NCI-H1092 treated with DMSO at 0.1 percent for 48 hours (cell line): ENCODE measurements at regions not wholly inside any gene's neighbourhood (a gene's known extent, or its start where the extent isn't known, plus 50 kb on each side); places are given as distances from the start of the nearest gene placed in this dataset.
"Not testable (repeated sequence)": the region's sequence is repeated elsewhere in the genome, so short reads cannot be mapped to it uniquely, and the experiment has no call there.

ENCODE experiments used
- DNase-seq: peaks from one replicate; lab custom pipeline; 2025; lab: John Stamatoyannopoulos, UW

DNA sequence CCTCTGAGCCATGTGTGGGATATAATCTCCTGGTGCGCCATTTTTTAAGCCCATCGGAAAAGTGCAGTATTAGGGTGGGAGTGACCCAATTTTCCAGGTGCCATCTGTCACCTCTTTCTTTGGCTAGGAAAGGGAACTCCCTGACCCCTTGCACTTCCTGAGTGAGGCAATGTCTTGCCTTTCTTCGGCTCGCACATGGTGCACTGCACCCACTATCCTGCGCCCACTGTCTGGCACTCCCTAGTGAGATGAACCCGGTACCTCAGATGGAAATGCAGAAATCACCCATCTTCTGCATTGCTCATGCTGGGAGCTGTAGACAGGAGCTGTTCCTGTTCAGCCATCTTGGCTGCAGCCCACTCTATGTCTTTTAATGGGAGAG, 64.7 kb downstream of the OR13A1 start:
- not testable (repeated sequence) for DNase-seq
